Upper lobe of left lung (tissue), 4 donors: ENCODE measurements at regions not wholly inside any gene's neighbourhood (a gene's known extent, or its start where the extent isn't known, plus 50 kb on each side); places are given as distances from the start of the nearest gene placed in this dataset.

Experiments
- POLR2A ChIP-seq, 4 donors: fragments of 450-650 bp; IDR thresholded peaks; one replicate each; pipeline ENCODE4 v1.5.1; 2016 to 2017; ENCODE audit warnings: antibody characterized with exemption in 4 of 4, mild to moderate bottlenecking in 2 of 4
- TF ChIP-seq, protein P1 (sequence below), 6 experiments: fragments of 450-650 bp in 4 of 6; fragments of 200-600 bp in 2 of 6; sonication (generic) in 2 of 6; IDR thresholded peaks; one replicate each; pipeline ENCODE4 v1.5.1; 2016 to 2019; ENCODE audit warnings: antibody characterized with exemption in 6 of 6

DNA sequence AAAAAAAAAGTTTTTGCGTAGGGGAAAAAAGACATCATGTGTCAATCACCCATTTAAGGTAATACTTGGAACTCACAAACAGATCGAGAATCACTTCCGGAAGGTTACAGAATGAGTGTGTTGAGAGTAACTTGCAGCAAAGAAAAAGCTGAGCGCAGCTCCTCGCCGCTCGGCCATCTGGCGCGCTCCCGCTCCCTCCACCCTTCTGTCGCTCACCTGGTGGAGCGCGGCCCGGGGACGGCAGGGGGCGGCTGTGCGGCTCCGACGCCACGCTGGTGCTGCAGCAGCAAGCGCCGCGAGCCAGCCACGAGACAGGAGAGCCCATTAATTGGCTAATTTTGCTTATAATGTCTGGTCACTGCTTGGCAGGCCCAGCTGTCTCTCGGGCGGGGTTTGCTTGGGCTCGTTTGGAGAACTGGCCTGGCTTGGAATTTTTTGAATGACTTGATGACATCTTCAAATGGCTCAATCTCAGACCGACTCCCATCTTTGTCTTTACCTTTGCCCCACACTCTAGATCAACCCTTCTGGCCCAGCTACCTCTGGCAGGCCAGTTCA lies 601.8 kb downstream of the CCDC171 start:
- no peak for TF ChIP-seq POLR2A (IDR thresholded peaks at IDR 0.05)
- TF ChIP-seq, protein P1, sequence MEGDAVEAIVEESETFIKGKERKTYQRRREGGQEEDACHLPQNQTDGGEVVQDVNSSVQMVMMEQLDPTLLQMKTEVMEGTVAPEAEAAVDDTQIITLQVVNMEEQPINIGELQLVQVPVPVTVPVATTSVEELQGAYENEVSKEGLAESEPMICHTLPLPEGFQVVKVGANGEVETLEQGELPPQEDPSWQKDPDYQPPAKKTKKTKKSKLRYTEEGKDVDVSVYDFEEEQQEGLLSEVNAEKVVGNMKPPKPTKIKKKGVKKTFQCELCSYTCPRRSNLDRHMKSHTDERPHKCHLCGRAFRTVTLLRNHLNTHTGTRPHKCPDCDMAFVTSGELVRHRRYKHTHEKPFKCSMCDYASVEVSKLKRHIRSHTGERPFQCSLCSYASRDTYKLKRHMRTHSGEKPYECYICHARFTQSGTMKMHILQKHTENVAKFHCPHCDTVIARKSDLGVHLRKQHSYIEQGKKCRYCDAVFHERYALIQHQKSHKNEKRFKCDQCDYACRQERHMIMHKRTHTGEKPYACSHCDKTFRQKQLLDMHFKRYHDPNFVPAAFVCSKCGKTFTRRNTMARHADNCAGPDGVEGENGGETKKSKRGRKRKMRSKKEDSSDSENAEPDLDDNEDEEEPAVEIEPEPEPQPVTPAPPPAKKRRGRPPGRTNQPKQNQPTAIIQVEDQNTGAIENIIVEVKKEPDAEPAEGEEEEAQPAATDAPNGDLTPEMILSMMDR (IDR thresholded peaks at IDR 0.05), result peak in 3 of 6 experiments; percentile 29 to 35 (median 34)
